GM12878 (cell line): ENCODE measurements at regions not wholly inside any gene's neighbourhood (a gene's known extent, or its start where the extent isn't known, plus 50 kb on each side); places are given as distances from the start of the nearest gene placed in this dataset.
A peak's percentile ranks its signal among the peaks of the same experiment; 100 is the strongest.

Experiments
- BCLAF1 ChIP-seq: fragments of 450-650 bp; IDR thresholded peaks from 2 replicates; pipeline ENCODE4 v1.6.1; 2017; ENCODE audit warnings: antibody characterized with exemption, mild to moderate bottlenecking, moderate library complexity
- CBX5 ChIP-seq: sonication (generic); IDR thresholded peaks from 2 replicates; pipeline ENCODE4 v1.6.1; 2016; ENCODE audit warnings: low read depth, moderate library complexity, mild to moderate bottlenecking, inconsistent platforms
- E4F1 ChIP-seq: fragments of 450-650 bp; IDR thresholded peaks from 2 replicates; pipeline ENCODE4 v1.6.1; 2018; ENCODE audit warnings: borderline replicate concordance, mild to moderate bottlenecking; ENCODE audit not compliant: partially characterized antibody
- IKZF1 ChIP-seq: fragments of 450-650 bp; conservative IDR thresholded peaks from 2 replicates; pipeline ENCODE4 v1.6.1; 2017; ENCODE audit warnings: antibody characterized with exemption, mild to moderate bottlenecking
- KLF5 ChIP-seq: fragments of 450-650 bp; IDR thresholded peaks from 2 replicates; pipeline ENCODE4 v1.6.1; 2014; ENCODE audit warnings: mild to moderate bottlenecking; ENCODE audit not compliant: partially characterized antibody
- RELA ChIP-seq: fragments of 450-650 bp; IDR thresholded peaks from 2 replicates; pipeline ENCODE4 v1.8.0; 2014; ENCODE audit warnings: borderline replicate concordance; ENCODE audit not compliant: partially characterized antibody
- SUPT20H ChIP-seq: IDR thresholded peaks from 2 replicates; pipeline ENCODE4 v1.6.1; 2011; ENCODE audit warnings: low read depth, mild to moderate bottlenecking, low read length, moderate library complexity, borderline replicate concordance; ENCODE audit not compliant: control insufficient read depth
- ZNF207 ChIP-seq: fragments of 450-650 bp; IDR thresholded peaks from 2 replicates; pipeline ENCODE4 v1.6.1; 2014; ENCODE audit warnings: antibody characterized with exemption, mild to moderate bottlenecking, borderline replicate concordance

GRCh38 chr2:145751629-145752028 is 1231.7 kb upstream of the ZEB2 start (continued):
- TF ChIP-seq BCLAF1 (no peak), ZNF207 (no peak), E4F1 (no peak), KLF5 (no peak), SUPT20H (no peak), IKZF1 (peak; percentile 74), CBX5 (peak; percentile 70; the same call in 1 of the 2 replicates), RELA (no peak)
